Lower leg skin (tissue), 3 donors: ENCODE measurements at regions not wholly inside any gene's neighbourhood (a gene's known extent, or its start where the extent isn't known, plus 50 kb on each side); places are given as distances from the start of the nearest gene placed in this dataset.

ENCODE experiments used
- POLR2A ChIP-seq, 2 donors: fragments of 450-650 bp; IDR thresholded peaks; one replicate each; pipeline ENCODE4 v1.6.1; 2016 to 2017; ENCODE audit warnings: antibody characterized with exemption in 2 of 2, mild to moderate bottlenecking in 1 of 2, moderate library complexity in 1 of 2
- TF ChIP-seq, protein P1 (sequence below), 3 donors: fragments of 450-650 bp; IDR thresholded peaks; one replicate each; pipeline ENCODE4 v1.5.1; 2016; ENCODE audit warnings: antibody characterized with exemption in 3 of 3, mild to moderate bottlenecking in 3 of 3, moderate library complexity in 2 of 3

DNA sequence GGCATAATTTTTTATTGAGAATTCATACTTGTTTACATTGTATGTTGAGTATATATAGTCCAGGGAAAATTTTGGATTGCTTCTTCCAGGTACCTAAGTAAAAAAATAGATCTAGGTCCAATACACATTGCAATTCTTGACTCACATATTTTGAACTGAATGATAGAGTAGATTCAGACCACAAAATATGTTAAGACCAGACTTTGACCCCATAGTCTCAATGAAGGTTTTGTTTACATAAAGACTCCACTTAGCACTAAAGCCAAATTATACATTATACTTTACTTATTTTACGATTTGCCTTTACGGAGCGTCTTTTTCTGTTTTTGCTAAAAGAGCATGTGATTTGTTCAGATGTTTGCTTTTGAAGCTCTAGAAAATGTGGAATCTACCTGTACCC lies 144.1 kb upstream of the PTCHD4 start:
- TF ChIP-seq, protein P1, sequence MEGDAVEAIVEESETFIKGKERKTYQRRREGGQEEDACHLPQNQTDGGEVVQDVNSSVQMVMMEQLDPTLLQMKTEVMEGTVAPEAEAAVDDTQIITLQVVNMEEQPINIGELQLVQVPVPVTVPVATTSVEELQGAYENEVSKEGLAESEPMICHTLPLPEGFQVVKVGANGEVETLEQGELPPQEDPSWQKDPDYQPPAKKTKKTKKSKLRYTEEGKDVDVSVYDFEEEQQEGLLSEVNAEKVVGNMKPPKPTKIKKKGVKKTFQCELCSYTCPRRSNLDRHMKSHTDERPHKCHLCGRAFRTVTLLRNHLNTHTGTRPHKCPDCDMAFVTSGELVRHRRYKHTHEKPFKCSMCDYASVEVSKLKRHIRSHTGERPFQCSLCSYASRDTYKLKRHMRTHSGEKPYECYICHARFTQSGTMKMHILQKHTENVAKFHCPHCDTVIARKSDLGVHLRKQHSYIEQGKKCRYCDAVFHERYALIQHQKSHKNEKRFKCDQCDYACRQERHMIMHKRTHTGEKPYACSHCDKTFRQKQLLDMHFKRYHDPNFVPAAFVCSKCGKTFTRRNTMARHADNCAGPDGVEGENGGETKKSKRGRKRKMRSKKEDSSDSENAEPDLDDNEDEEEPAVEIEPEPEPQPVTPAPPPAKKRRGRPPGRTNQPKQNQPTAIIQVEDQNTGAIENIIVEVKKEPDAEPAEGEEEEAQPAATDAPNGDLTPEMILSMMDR (IDR thresholded peaks at IDR 0.05), result no peak
- TF ChIP-seq POLR2A (IDR thresholded peaks at IDR 0.05), result no peak
